ENCODE measurements at regions not wholly inside any gene's neighbourhood (a gene's known extent, or its start where the extent isn't known, plus 50 kb on each side); places are given as distances from the start of the nearest gene placed in this dataset.

GRCh38 chr18:42426496-42427015 is 471.5 kb downstream of the PIK3C3 start:
- TF ChIP-seq POLR2A (IDR thresholded peaks at IDR 0.05; ENCODE audit: low read depth) (no peak), CTCF (IDR thresholded peaks at IDR 0.05) (no peak), EP300 (IDR thresholded peaks at IDR 0.05) (no peak), POLR2AphosphoS5 (IDR thresholded peaks at IDR 0.05) (no peak)
